ENCODE measurements at regions not wholly inside any gene's neighbourhood (a gene's known extent, or its start where the extent isn't known, plus 50 kb on each side); places are given as distances from the start of the nearest gene placed in this dataset.

DNA sequence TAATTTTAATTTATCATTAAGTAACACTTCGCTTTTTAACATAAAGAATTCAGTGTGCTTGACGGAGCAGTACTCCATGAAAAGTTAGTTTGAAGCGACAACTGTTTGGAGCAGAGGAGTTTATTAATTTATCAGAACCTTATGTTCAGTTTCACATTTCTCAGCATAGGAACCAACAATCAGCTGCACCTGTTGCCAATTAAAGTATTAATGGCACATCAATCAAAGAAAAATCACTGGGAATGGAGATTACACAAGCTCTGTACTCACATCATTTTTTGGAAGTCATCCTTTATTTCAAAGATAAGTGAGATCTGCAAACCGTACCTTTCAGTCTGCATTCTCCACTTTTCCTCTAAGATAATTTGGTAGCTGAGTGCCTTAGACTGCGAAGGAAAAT is 344.6 kb downstream of the LMO4 start:
- Histone ChIP-seq H3K79me2 (ENCODE audit: low read length) (no peaks in the 10 kb centered on the region), H3K9me2 (replicated peaks; ENCODE audit: low read length) (no peaks in the 10 kb centered on the region), H3F3A (ENCODE audit: low read length, unreplicated experiment) (no peaks in the 10 kb centered on the region), H3K27ac (ENCODE audit: low read length) (no peak overlapping the region), H2AFZ (ENCODE audit: low read length) (no peak overlapping the region), H4K20me1 (ENCODE audit: low read length) (no peaks in the 10 kb centered on the region), H3K27me3 (ENCODE audit: low read length) (no peaks in the 10 kb centered on the region), H3K4me2 (ENCODE audit: low read length) (no peak overlapping the region), H3K4me1 (ENCODE audit: insufficient read depth, low read length) (no peaks in the 10 kb centered on the region), H3K36me3 (ENCODE audit: low read depth, low read length) (no peaks in the 10 kb centered on the region), H3K4me3 (ENCODE audit: low read length) (no peak overlapping the region), H3K9ac (ENCODE audit: low read length) (no peak overlapping the region), H3K9me3 (ENCODE audit: low read length) (no peaks in the 10 kb centered on the region)
- CTCF ChIA-PET = interaction anchor here (0.5 kb wide), 1 partner anchor 281 kb away, joined by 3 read pairs; no protein-coding TSS in a partner anchor
- TF ChIP-seq EZH2 (IDR thresholded peaks at IDR 0.05; ENCODE audit: low read length, unreplicated experiment) = no peak
- TF ChIP-seq, protein P1, sequence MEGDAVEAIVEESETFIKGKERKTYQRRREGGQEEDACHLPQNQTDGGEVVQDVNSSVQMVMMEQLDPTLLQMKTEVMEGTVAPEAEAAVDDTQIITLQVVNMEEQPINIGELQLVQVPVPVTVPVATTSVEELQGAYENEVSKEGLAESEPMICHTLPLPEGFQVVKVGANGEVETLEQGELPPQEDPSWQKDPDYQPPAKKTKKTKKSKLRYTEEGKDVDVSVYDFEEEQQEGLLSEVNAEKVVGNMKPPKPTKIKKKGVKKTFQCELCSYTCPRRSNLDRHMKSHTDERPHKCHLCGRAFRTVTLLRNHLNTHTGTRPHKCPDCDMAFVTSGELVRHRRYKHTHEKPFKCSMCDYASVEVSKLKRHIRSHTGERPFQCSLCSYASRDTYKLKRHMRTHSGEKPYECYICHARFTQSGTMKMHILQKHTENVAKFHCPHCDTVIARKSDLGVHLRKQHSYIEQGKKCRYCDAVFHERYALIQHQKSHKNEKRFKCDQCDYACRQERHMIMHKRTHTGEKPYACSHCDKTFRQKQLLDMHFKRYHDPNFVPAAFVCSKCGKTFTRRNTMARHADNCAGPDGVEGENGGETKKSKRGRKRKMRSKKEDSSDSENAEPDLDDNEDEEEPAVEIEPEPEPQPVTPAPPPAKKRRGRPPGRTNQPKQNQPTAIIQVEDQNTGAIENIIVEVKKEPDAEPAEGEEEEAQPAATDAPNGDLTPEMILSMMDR (conservative IDR thresholded peaks at IDR 0.05; ENCODE audit: low read depth, low read length) = no peak
- no peak for TF ChIP-seq EZH2phosphoT487 (IDR thresholded peaks at IDR 0.05; ENCODE audit: borderline replicate concordance, low read length)
- ATAC-seq (no peak), DNase-seq (no peak)
- BruUV-seq (replicated peaks) = no TSS peak
- intact Hi-C loops (cut with micrococcal nuclease) = loop anchor here (10.0 kb wide), 1 partner anchor 281 kb away; no protein-coding TSS in a partner anchor
- POLR2A ChIA-PET (ENCODE audit: unreplicated experiment) = no interaction called here

DNA sequence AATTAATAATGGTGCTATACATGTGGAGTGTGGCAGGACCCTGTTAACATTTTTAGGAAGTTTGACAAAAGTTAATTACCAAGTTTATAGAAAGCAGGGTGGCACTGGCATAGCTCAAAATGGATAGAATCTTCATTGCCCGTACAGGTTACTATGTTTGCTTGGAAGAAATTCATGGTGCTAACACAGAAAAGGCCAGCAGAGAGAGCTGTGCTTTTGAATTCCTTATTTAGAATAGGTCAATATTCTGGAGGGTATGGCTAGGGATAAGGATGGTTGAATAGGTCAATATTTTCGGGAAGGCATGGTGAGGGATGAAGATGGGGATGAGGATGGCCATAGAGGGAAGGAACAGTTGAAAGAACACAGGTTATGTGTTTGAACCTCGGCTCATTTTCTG is 345.1 kb downstream of the LMO4 start:
- no peaks in the 10 kb centered on the region for H3K4me1 ChIP-seq (ENCODE audit: insufficient read depth, low read length)
- peak; percentile 17 for DNase-seq
- intact Hi-C loops (cut with micrococcal nuclease) = loop anchor here (10.0 kb wide), 1 partner anchor 281 kb away; no protein-coding TSS in a partner anchor
- H3K4me2 ChIP-seq (ENCODE audit: low read length) = no peak overlapping the region
- H2AFZ ChIP-seq (ENCODE audit: low read length) = no peak overlapping the region
- H3K79me2 ChIP-seq (ENCODE audit: low read length) = no peaks in the 10 kb centered on the region
- no peak overlapping the region for H3K27ac ChIP-seq (ENCODE audit: low read length)
- no peaks in the 10 kb centered on the region for H3K9me3 ChIP-seq (ENCODE audit: low read length)
- ChIA-PET CTCF (interaction anchor here (0.5 kb wide), 1 partner anchor 280 kb away, joined by 3 read pairs; no protein-coding TSS in a partner anchor), POLR2A (ENCODE audit: unreplicated experiment) (no interaction called here)
- H3F3A ChIP-seq (ENCODE audit: low read length, unreplicated experiment) = no peaks in the 10 kb centered on the region
- no peaks in the 10 kb centered on the region for H4K20me1 ChIP-seq (ENCODE audit: low read length)
- H3K9me2 ChIP-seq (replicated peaks; ENCODE audit: low read length) = no peaks in the 10 kb centered on the region
- no peak overlapping the region for H3K4me3 ChIP-seq (ENCODE audit: low read length)
- TF ChIP-seq EZH2 (IDR thresholded peaks at IDR 0.05; ENCODE audit: low read length, unreplicated experiment) = no peak
- TF ChIP-seq, protein P1 (conservative IDR thresholded peaks at IDR 0.05; ENCODE audit: low read depth, low read length) = peak; percentile 44
- no peak for ATAC-seq
- H3K36me3 ChIP-seq (ENCODE audit: low read depth, low read length) = no peaks in the 10 kb centered on the region
- H3K9ac ChIP-seq (ENCODE audit: low read length) = no peak overlapping the region
- BruUV-seq (replicated peaks) = no TSS peak
- no peaks in the 10 kb centered on the region for H3K27me3 ChIP-seq (ENCODE audit: low read length)

DNA sequence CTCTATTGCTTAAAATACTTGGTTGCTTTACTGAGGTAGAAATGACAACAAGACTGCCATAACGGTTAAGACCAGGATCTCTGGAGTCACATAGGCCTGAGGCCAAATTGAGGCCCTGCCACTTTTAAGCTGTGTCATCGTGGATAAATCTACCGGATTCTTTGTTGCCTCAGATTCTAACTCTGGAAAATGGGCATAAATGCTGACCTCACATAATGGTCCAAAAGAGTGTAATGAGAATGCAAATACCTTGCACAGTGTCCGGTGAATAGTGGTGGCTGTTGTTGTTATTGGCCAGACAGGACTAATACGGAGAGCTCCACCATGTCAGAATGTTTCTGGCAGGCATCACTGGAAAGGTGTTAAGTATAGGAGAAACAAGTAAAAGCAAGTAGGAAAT is 346.1 kb downstream of the LMO4 start:
- DNase-seq = no peak

More for the DNA sequence above, 346.1 kb downstream of the LMO4 start:
- Histone ChIP-seq H3F3A (ENCODE audit: low read length, unreplicated experiment) (no peaks in the 10 kb centered on the region), H3K4me3 (ENCODE audit: low read length) (no peak overlapping the region), H2AFZ (ENCODE audit: low read length) (no peak overlapping the region), H3K9me3 (ENCODE audit: low read length) (no peaks in the 10 kb centered on the region), H3K4me1 (ENCODE audit: insufficient read depth, low read length) (no peaks in the 10 kb centered on the region), H3K36me3 (ENCODE audit: low read depth, low read length) (no peaks in the 10 kb centered on the region), H3K4me2 (ENCODE audit: low read length) (no peak overlapping the region), H3K9me2 (replicated peaks; ENCODE audit: low read length) (no peaks in the 10 kb centered on the region), H3K79me2 (ENCODE audit: low read length) (no peaks in the 10 kb centered on the region), H3K27me3 (ENCODE audit: low read length) (no peaks in the 10 kb centered on the region), H3K9ac (ENCODE audit: low read length) (no peak overlapping the region), H4K20me1 (ENCODE audit: low read length) (no peaks in the 10 kb centered on the region), H3K27ac (ENCODE audit: low read length) (no peak overlapping the region)
- BruUV-seq (replicated peaks) = no TSS peak
- ChIA-PET CTCF (interaction anchor here (0.7 kb wide), 1 partner anchor 186 kb away, joined by 4 read pairs; no protein-coding TSS in a partner anchor), POLR2A (ENCODE audit: unreplicated experiment) (no interaction called here)
- ATAC-seq = no peak
- no peak for TF ChIP-seq EZH2phosphoT487 (IDR thresholded peaks at IDR 0.05; ENCODE audit: borderline replicate concordance, low read length)
- TF ChIP-seq EZH2 (IDR thresholded peaks at IDR 0.05; ENCODE audit: low read length, unreplicated experiment) = no peak
- TF ChIP-seq, protein P1 (conservative IDR thresholded peaks at IDR 0.05; ENCODE audit: low read depth, low read length) = no peak
- intact Hi-C loops (cut with micrococcal nuclease) = loop anchor here (10.0 kb wide), 1 partner anchor 280 kb away; no protein-coding TSS in a partner anchor

Measured in PC-3 (cell line).